Breast epithelium (tissue), 4 donors: ENCODE measurements at regions not wholly inside any gene's neighbourhood (a gene's known extent, or its start where the extent isn't known, plus 50 kb on each side); places are given as distances from the start of the nearest gene placed in this dataset.

Experiments used
- DNase-seq, 2 donors: peaks; one replicate each; pipeline ENCODE4 v3.0.0-alpha.2; 2019; ENCODE audit warnings: low spot score in 2 of 2
- H3K27ac ChIP-seq, 2 donors: fragments of 200-600 bp; sonication (generic) in 1 of 2; one replicate each; pipeline ENCODE4 v1.5.1; 2016 to 2019; ENCODE audit warnings: mild to moderate bottlenecking in 1 of 2
- H3K27me3 ChIP-seq, 2 donors: fragments of 200-600 bp; sonication (generic) in 1 of 2; one replicate each; pipeline versions ENCODE4 v1.5.1 to v1.6.0; 2017 to 2019; ENCODE audit warnings: control low read depth in 1 of 2, mild to moderate bottlenecking in 1 of 2
- H3K36me3 ChIP-seq: fragments of 200-600 bp; one replicate; pipeline ENCODE4 v1.5.1; 2019
- H3K4me1 ChIP-seq, 2 donors: fragments of 200-600 bp; sonication (generic); one replicate each; pipeline ENCODE4 v1.5.1; 2016 to 2019; ENCODE audit warnings: control low read depth in 1 of 2
- H3K4me3 ChIP-seq, 3 donors: fragments of 200-600 bp; sonication (generic); 1 replicate in 2 of 3; 2 replicates in 1 of 3; pipeline ENCODE4 v1.5.1; 2016 to 2019; ENCODE audit warnings: mild to moderate bottlenecking in 3 of 3, moderate library complexity in 2 of 3
- H3K9me3 ChIP-seq, 2 donors: fragments of 200-600 bp; sonication (generic) in 1 of 2; one replicate each; pipeline ENCODE4 v1.5.1; 2016 to 2019; ENCODE audit warnings: control low read depth in 1 of 2
- CTCF ChIP-seq, 3 donors: fragments of 450-650 bp; IDR thresholded peaks; one replicate each; pipeline ENCODE4 v1.5.1; 2016 to 2017; ENCODE audit warnings: antibody characterized with exemption in 3 of 3, mild to moderate bottlenecking in 3 of 3, moderate library complexity in 3 of 3
- POLR2A ChIP-seq: fragments of 450-650 bp; IDR thresholded peaks from one replicate; pipeline ENCODE4 v1.6.1; 2016; ENCODE audit warnings: antibody characterized with exemption, mild to moderate bottlenecking, moderate library complexity
- POLR2AphosphoS5 ChIP-seq, 3 donors: sonication (generic); formaldehyde crosslinking; IDR thresholded peaks; one replicate each; pipeline ENCODE4 v1.6.1; 2017; ENCODE audit warnings: antibody characterized with exemption in 3 of 3
- intact Hi-C: fragments of 100-400 bp; cut with DNase I; formaldehyde crosslinking; loops from one replicate; pipeline ENCODE4 v1.15.1; 2023; ENCODE audit warnings: low total_unique reads

GRCh38 chr2:150274108-150274507 is 213.4 kb downstream of the RND3 start:
- no peak overlapping the region for H3K4me3 ChIP-seq
- H3K4me1 ChIP-seq = no peaks in the 10 kb centered on the region
- H3K27me3 ChIP-seq = no peaks in the 10 kb centered on the region
- H3K27ac ChIP-seq = no peak overlapping the region
- no peak for DNase-seq
- H3K36me3 ChIP-seq = no peaks in the 10 kb centered on the region
- H3K9me3 ChIP-seq = no peaks in the 10 kb centered on the region
- intact Hi-C loops = no loop called here
- no peak for TF ChIP-seq CTCF (IDR thresholded peaks at IDR 0.05)
- no peak for TF ChIP-seq POLR2A
- TF ChIP-seq POLR2AphosphoS5 (IDR thresholded peaks at IDR 0.05) = no peak

DNA sequence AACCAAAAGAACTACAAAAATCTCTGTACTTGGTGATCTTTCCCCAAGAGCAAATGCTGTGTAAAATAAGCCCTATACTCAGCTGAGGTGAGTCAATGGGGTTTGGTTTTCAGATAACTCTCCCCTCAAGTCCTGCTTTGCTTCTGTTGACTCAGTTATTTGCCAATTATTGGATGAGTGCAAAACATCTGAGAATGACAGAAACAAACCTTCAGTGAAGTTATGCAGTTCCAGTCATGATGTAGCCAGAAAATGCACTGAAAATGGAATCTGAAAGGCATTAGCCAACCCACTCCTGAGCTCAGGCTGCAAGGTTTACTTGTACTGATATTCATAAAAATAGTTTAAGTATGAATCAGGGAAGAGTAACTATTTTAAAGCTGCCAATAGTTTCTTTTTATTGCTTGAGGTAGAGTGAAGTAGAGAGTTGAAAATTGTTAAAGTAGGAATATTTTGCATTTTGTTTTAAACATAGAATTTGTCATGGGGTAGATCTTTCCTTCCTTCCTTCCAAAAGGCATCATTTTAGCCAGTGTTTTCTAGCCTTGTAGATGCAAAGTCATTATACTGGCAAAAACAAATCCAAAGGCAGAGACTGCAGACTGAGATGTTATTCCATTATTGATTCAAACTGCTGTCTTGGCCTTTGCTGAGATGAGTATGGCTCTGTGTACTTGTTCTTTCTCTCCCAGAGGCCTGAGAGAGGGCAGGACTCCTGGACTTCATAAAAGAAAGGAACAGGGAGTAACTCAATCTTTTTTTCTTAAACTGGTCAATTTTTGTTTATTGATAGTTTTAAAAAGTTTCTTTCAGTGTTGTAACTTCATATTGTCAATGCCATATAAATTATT is 215.3 kb downstream of the RND3 start:
- intact Hi-C loops = no loop called here
- Histone ChIP-seq H3K4me1 (no peaks in the 10 kb centered on the region), H3K9me3 (no peaks in the 10 kb centered on the region), H3K27ac (no peak overlapping the region), H3K36me3 (no peaks in the 10 kb centered on the region), H3K4me3 (no peak overlapping the region), H3K27me3 (no peaks in the 10 kb centered on the region)
- DNase-seq = no peak
- TF ChIP-seq CTCF (IDR thresholded peaks at IDR 0.05) (no peak), POLR2AphosphoS5 (IDR thresholded peaks at IDR 0.05) (no peak), POLR2A (no peak)

DNA sequence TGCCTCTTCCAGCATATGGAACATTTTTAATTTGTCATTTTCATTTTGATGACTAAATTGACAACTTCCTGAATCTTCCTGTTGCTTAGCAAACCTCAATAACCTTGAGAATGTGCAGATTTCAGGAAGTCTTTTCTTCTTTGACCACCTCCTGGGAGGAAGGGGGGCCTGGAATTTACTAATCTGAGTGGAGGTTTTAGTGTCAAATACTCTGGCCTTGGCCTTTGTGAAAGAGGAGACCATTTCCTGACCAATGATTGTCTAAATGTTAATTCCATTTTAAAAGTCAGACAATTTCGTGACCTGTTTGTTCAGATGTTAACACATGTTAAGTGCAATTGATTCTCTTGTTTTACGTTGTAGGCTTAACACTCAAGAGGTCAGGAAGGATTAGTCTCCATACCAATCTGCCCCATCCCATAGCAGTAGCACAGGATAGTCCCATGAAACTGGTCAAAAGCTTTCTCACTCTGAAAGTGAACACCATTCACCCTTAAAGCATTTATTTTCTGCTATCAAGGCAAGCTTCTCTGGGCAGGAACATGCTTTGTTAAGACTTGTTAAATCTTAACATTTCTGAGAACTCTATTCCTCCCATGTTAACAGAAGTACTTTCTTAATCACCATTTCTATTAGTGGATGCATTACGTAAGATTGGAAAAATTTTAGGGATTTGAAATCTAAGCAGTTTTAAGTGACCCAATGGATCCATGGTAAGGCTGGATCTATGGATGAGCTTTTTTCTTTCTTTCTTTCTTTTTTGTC is 219.6 kb downstream of the RND3 start:
- Histone ChIP-seq H3K36me3 (no peaks in the 10 kb centered on the region), H3K4me1 (no peaks in the 10 kb centered on the region), H3K4me3 (no peak overlapping the region), H3K27ac (no peak overlapping the region), H3K9me3 (no peaks in the 10 kb centered on the region), H3K27me3 (no peaks in the 10 kb centered on the region)
- TF ChIP-seq POLR2A (no peak), POLR2AphosphoS5 (IDR thresholded peaks at IDR 0.05) (no peak), CTCF (IDR thresholded peaks at IDR 0.05) (no peak)
- intact Hi-C loops = no loop called here
- DNase-seq = no peak

DNA sequence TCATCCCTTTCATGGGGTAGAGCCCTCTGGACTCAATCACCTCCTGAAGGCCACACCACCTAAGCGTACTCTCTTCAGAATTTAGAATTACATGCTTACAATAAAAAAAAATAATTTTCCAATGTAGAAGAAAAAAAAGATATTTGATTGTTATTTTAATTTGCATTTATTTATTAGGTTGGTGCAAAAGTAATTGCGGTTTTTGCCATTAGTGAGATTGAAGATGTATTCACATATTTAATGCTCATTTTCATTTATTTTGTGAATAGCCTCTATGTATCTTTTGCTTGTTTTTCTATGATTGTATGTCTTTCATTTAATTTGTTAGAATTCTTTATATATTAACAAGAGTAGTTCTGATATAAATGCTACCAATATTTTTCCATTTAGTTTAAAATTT is 220.5 kb downstream of the RND3 start:
- H3K9me3 ChIP-seq = no peaks in the 10 kb centered on the region
- no peaks in the 10 kb centered on the region for H3K36me3 ChIP-seq

More for the DNA sequence above, 220.5 kb downstream of the RND3 start:
- H3K27me3 ChIP-seq = no peaks in the 10 kb centered on the region
- intact Hi-C loops = no loop called here
- TF ChIP-seq POLR2A (no peak), POLR2AphosphoS5 (IDR thresholded peaks at IDR 0.05) (no peak), CTCF (IDR thresholded peaks at IDR 0.05) (no peak)
- no peak overlapping the region for H3K4me3 ChIP-seq
- H3K4me1 ChIP-seq = no peaks in the 10 kb centered on the region
- no peak overlapping the region for H3K27ac ChIP-seq
- DNase-seq = no peak
